ENCODE measurements at regions not wholly inside any gene's neighbourhood (a gene's known extent, or its start where the extent isn't known, plus 50 kb on each side); places are given as distances from the start of the nearest gene placed in this dataset.
"Not testable (repeated sequence)": the region's sequence is repeated elsewhere in the genome, so short reads cannot be mapped to it uniquely, and the experiment has no call there.

DNA sequence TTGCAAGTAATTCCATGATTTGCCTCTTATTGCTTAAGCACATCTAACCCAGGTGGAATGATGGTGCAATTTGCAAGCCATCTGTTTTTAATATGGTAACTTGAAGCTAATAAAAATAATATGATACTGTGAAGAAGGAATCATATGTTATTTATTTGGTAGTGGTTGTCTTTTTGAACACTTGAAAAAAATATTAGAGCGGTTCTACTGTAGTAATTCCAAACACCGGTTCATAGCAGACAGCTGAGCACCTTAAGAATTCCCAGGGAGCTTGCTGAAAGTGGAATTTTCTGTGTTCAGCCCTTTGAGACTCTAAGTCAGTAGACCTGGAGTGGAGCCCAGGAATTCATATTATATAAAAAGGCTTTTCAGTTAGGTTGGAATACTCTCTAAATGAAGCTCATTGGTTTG lies 687.4 kb downstream of the EDEM1 start:
- DNase-seq: no peak

DNA sequence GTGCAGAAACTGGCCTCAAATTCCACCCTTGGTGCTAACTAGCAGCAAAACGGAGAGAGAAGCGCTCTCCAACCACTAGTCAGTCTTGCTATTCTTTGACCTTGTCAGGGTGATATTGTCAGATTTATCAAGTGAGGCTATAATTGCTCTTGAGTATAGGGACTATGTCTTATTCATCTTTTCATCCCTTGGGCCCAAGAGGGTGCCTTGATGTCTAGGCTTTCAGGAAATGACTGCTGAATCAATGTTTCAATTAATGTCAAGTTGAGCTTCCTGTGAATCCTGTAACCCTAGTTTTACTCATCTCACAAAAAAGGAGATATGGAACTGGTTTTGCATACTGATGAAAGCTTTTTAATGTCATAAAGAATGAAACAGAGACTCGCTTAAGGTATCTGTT lies 701.3 kb downstream of the EDEM1 start:
- no peak for DNase-seq

DNA sequence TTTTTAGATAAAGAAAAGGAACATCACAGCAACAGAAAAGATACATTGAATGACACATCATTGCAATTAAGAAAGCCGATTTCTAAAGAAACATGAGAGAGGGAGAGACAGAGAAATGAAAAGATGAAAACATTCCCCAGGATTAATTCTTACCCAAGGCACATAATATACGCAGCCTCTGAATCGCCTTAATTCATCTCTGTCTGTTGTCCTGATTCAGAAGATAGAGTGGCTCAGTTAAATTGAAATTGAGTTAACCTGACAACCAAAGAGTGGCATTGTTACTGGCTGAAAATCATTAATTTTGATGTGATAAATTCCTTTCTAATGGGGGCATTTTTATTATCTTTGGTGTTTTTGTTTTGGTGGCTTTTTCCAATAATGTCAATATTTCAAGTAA lies 701.9 kb downstream of the EDEM1 start:
- DNase-seq: no peak

DNA sequence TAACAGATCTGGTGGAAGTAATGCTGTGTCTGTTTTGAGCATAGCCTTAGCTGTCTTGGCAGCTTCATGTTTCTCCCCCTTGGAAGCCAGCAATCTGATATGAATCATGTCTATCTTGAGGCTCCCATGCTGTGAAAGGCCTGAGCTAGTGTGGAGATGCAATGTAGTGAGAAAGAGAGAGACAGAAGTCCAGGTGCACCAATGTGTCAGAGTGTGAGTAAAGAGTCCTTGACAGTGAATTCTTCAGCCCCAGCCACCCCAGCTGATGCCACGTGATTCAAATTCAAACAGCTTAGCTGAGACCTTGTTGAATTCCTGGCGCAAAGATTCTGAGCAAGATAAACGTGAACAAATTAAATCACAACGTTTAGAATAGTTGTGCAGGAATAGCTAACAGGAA lies 704.2 kb downstream of the EDEM1 start:
- DNase-seq: no peak

DNA sequence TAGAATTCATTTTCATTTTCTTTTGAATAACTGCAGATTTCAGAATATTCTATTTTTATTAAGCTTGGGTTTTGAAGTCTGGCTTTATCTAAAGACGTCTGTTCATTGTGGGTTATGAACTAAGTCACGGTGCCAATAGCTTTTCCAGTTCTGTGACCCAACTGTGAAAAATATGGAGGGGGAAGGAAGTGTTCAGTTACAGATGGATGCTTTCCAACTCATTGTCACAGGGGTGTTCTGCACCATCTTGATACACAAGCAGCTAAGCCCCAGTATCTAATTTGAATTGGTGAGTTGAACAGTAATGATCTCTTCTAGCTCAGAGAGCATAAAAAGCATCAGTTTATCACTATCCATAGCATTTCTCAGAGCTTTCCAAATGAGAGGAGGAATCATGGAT lies 710.6 kb downstream of the EDEM1 start:
- DNase-seq: no peak

DNA sequence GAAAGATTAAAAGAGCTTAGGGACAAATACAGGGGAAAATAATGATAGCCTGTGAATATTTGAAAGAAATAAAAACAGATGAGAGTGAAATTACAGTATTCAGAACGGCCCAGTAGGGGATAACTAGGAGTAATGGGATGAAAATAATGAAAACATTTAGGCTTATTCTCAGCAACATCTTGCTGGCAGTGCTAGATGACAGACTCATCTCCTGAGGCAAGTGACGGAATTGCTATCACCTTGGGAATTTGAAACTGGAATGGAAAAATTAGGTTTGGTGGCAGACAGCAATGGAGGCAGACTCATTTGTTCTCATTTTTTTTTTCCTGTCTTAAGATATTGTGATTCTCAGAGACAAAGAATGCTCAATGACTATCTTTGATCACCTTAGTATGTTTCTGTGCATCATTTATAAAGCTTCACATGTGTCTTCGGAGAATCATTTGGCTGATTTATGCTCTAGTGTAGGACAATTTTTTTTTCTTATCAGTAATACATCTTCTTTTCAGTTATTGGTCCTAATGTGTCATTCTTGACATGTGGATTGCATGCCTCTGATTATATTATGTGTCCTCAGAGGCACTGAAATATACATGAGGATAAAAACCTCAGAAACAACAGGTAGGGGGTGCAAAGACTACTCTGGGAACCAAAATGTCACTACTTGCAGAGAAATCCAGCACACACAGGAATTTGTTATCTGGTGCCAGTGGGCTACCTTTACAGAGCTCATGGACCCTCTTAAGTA lies 711.7 kb downstream of the EDEM1 start:
- DNase-seq: no peak

DNA sequence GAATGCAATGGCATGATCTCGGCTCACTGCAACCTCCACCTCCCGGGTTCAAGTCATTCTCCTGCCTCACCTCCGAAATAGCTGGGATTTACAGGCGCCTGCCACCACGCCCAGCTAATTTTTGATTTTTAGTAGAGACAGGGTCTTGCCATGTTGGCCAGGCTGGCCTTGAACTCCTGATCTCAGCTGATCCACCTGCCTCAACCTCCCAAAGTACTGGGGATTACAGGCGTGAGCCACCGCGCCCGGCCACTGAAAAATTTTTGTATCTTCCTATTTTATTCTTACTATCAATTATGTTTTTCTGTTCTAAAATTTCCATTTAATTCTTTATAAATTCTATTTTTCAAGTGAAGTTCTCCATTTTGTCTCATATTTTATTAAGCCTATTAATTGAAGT lies 730.4 kb downstream of the EDEM1 start:
- DNase-seq: no peak

DNA sequence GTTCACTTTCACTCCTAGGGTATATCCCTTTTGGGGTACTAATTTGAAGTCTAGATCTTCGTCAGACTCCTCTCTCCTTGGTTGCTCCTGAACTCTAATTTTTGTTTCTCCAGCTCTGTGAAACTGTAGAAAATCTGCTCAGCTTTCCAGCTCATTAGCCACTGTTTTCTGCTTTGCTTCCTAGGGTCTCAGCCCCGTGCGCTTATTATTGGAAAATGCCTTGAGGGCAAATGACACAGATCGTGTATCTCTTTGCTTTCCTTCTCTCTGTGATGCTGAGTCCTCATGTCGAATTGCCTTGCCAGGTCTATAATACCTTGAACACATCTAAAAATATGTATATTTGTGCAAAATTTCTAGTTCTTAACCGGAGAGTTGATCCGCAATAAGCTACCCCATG lies 731.1 kb downstream of the EDEM1 start:
- no peak for DNase-seq

DNA sequence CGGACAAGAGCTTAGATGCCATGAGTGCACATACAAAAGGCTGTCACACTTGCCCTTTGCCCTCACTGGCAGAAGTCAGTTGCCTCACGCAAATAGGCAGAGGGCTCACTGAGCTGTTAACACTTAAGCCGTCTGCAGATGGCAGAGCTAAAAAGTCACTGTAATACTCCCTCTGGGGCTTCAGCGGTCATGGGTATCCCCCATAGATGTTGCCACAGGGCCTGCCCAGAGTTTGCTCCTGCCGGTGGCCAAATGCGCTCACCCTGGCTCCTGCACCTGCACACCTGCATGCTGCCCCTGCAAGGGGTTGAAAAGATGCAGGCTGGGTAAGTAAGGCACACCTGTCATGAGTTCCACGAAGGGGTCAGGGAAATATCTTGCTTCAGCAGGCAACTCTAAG lies 741.5 kb downstream of the EDEM1 start:
- no peak for DNase-seq

DNA sequence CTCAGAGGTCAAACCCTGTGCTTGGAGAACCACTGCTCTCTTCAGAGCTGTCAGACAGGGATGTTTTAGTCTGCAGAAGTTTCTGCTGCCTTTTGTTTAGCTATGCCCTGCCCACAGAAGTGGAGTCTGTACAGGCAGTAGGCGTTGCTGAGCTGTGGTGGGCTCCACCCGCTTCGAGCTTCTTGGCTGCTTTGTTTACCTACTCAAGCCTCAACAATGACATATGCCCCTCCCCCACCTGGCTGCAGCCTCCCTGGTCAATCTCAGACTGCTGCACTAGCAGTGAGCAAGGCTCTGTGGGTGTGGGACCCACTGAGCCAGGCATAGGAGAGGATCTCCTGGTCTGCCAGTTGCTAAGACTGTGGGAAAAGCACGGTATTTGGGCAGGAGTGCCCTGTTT lies 756.6 kb downstream of the EDEM1 start:
- DNase-seq: peak; percentile 43

DNA sequence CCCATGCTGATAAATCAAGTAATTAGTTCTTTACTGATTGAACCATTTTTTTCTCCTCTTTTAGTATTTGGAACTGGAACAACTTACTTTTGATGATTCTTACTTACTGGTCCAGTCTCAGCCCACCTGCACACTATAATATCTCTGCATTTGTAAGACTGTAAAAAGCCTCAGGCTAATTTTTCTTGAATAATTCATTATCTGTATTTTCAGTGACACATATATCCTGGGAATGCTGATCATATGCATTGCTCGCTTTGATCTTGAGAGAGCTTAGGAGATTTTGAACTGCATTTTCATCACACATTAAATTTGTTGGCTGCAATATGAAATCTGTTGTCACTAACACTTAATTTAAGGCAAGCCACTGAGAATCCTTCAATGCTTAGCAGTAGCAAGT lies 760.6 kb downstream of the EDEM1 start:
- no peak for DNase-seq

DNA sequence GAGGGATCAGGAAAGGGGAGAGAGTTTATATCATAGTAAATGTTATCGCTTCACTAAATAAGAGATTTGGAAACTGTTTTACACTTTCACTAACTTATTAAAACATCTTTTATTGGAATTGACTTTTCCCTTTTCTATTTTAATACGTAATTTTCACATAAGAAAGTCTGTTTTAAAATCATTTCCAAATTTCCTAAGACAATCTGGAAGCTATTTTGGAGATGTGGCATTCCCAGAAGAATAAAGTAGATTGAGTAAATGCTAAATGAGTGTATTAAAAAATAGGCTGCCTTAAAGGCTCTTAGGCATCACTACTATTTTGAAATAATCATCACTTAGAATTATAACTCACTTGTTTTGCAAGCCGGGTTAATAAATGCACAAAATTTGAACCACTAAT lies 763.5 kb downstream of the EDEM1 start:
- no peak for DNase-seq

DNA sequence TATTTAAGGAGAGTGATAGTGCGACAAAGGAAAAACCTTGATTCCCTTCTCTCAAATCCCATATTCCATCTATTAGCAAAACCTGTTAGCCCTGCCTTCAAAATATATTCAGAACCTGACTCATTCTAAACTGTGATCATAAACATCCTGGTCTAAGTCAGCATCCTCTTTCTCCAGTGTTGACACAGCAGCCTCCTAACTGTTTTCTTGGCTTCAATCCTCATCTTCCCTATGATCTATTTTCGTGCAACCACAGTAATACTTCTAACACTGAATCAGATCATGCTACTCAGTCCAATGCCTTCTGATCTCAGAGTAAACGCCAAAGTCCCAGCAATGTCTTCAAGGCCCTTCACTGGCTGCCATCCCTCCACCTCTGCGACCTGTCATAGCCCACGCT lies 785.1 kb downstream of the EDEM1 start:
- no peak for DNase-seq

DNA sequence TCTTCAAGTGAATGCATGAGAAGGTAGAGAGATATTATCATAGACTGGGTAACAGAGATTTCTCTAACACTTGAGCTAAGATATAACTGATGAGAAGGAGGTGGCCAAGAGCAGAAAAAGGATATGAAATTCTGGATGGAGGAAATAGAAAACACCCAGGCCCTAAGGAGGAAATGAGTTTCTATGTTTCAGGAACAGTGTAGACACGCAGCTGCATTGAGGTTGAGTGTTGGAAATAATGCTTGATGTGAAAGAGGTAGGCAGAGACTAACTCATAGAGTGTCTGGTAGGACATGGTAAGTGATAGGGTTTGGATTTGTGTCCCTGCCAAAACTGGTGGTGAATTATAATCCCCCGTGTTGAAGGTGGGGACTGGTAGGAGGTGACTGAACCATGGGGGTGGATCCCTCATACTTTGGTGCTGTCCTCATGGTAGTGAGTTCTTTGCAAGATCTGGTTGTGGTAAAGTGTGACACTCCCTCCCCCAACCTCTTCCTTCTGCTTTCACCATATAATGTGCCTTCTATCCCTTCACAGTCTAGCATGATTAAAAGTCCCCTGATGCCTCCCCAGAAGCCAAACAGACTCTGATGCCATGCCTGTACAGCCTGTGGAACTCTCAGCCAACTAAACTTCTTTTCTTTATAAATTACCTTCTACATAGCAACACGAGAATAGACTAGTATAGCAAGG lies 787.3 kb downstream of the EDEM1 start:
- no peak for DNase-seq

DNA sequence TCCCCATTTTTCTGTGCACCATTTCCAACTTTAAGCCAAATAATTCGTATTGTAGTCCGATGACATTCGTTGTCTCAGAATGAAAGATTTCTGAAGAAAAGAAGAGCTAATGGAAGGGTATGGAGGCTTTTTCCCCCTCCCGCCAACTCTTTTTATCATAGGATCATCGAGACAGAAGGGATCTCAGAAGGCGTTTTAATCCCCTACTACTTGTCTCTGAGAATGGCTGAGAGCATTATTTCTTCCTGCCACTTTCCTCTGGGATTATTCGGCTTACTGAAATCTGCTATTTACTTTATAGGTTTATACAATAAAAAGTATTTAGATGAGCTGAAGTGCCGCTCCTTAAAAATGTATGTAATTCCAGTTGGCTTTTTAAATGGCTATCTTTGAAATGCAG lies 789.8 kb downstream of the EDEM1 start:
- DNase-seq: no peak

DNA sequence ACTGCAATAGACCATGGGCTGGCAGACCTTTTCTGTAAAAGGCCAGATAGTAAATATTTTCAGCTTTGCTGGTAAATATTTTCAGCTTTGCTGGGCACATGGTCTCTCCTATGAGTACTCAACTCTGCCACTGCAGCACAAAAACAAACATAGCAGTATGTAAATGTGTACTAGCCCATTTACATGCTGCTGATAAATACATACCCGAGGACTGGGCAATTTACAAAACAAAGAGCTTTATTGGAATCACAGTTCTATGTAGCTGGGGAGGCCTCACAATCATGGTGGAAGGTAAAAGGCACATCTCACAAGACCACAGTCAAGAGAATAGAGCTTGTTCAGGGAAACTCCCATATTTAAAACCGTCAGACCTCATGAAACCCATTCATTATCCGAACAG lies 793.0 kb downstream of the EDEM1 start:
- no peak for DNase-seq

DNA sequence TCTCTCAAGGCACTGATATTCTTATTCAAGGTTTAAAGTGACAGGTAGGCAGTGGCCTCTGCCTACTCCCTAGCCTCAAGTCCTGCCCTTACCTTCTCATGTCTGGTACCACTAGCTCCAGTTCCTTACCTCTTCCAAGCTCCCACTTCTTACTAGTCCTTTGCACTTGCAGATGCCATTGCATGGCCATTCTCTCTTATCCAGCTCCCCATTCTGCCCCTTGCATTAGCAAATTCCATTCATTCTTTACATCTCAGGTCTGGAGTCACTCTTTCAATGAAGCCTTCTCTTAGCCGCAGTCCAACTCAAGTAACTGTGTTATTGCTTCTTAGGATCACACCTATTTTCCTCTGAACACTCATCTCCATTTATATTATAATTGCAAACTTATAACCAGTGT lies 807.1 kb downstream of the EDEM1 start:
- peak; percentile 69 for DNase-seq

DNA sequence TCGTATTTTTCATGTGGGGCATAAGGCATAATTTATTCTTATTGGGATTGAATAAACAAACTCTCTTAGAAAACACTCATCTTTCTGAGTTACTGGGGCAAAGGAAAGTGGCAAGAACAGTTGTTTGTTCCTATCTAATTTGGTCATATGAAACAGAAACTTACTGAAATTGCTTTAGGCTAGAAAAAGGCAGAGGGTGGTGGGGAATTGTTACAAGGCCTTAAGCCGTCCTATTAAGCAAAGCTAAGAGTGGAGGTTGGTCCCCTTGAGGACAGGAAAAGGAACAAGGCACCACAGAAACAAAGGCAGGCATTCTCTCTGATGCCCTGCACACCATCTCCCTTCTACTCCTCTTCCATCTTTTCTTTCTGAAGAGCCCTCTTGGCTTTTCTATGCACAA lies 830.9 kb downstream of the EDEM1 start:
- no peak for DNase-seq

DNA sequence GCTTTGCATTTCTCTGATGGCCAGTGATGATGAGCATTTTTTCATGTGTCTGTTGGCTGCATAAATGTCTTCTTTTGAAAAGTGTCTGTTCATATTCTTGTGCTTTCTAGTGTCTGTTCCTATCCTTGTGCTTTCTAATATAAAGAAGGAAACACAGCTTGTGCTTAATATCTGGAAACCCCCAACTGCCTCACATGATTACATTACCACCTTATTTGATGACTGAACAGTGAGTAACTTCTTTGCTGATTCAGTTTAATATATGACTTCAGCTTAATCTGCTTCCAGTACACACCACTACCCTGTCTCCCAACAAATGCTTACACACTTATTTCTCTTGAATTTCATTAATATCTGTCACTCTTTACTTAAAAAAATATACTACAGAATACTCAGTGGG lies 835.1 kb downstream of the EDEM1 start:
- DNase-seq: no peak

DNA sequence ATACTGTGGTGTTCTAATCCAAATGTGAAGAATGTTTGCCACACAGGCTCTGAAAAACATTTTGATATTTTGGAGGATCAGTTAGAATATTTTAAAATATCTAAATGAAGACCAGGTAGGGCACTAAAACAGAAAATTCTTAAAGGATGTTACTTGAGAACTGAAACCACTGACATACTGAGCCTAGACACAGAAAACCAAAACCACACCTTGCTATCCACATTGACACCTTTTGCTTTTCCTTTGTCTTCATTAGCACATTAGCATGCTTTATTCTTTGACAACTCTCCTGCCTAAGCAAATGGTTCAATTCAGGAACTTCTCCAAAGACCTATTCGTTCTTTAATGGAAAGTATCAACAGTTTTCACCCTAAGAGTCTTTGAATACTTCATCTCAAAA lies 835.9 kb upstream of the GRM7 start:
- DNase-seq: no peak

DNA sequence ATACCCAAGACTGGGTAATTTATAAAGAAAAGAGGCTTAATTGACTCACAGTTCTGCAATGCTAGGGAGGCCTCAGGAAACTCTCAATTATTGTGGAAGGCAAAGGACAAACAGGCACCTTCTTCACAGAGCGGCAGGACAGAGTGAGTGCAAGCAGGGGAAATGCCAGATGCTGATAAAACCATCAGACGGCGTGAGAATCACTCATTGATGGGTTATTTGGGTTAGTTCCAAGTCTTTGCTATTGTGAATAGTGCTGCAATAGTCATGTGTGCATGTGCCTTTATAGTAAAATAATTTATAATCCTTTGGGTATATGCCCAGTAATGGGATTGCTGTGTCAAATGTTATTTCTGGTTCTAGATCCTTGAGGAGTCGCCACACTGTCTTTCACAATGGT lies 830.3 kb upstream of the GRM7 start:
- not testable (repeated sequence) for DNase-seq

DNA sequence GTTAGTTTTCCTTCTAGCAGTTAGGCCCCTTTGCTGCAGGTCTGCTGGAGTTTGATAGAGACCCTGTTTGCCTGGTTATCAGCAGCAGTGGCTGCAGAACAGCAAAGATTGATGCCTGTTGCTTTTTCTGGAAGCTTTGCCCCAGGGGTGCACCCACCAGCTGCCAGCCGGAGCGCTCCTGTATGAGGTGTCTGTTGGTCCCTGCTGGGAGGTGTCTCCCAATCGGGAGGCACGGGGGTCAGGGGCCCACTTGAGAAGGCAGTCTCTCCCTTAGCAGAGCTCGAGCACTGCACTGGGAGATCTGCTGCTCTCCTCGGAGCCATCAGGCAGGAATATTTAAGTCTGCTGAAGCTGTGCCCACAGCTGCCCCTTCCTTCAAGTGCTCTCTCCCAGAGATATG lies 825.3 kb upstream of the GRM7 start:
- no peak for DNase-seq

DNA sequence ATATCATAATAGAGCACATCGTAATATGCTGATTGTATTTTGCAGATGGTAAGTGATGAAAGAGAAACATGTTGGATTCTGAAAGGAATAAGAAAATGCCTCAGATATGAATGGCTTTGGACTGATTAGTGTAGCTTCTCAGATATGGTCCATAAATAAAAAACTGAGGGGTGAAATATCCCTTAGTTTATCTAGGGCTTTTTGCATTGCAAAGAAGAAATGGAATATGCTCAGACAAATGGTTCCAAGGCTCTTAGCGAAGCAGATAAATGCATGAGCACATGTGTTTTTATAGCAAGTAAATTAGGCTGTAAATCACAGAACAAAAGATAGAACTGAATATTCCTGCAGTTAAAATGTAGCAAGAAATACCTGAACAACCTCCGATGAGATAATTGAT lies 820.9 kb upstream of the GRM7 start:
- no peak for DNase-seq

DNA sequence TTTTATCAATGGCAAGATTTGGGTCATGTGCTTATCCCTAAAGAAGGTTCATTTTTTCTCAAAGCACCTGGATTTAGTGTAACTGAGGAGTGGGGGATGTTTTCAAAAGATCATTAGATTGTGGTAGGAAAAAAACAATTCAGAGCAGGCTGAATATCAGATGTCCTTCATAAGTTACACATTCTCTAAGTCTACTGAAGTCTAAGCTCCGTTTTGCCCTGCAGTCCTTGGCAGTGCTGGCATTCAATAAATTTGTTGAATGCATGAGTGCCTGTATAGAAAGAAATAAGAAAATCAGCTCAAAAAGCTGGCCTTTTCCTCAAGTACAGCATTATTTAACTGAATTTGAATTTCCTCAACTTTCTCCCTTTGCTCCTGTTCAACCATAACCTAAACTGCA lies 819.0 kb upstream of the GRM7 start:
- DNase-seq: no peak

DNA sequence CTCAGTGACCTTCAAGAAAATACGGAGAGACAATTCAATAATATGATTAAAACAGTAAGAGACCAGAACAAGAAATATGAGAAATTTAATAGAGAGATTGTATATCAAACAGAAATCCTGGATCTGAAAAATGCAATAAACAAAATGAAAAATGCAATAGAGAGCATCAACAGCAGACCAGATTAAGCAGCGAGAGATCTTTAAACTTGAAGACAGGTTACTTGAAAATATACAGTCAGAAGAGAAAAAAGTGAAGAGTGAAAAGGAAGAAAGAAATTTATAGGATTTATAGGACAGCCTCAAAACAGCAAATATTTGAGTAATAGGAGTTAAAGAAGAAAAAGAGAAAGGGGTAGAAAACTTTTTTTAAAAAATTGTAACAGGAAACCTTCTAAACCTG lies 813.9 kb upstream of the GRM7 start:
- no peak for DNase-seq
